ENCODE measurements at regions not wholly inside any gene's neighbourhood (a gene's known extent, or its start where the extent isn't known, plus 50 kb on each side); places are given as distances from the start of the nearest gene placed in this dataset.

GRCh38 chr13:40079721-40080120, 424.3 kb downstream of the COG6 start:
- intact Hi-C loops (cut with DNase I): no loop called here
- DNase-seq (ENCODE audit: missing footprints): no peak
- ATAC-seq: no peak

GRCh38 chr13:40080676-40081075, 425.2 kb downstream of the COG6 start:
- intact Hi-C loops (cut with DNase I): no loop called here
- ATAC-seq: no peak

GRCh38 chr13:40082639-40083038, 427.2 kb downstream of the COG6 start:
- no peak for DNase-seq (ENCODE audit: missing footprints)

More at GRCh38 chr13:40080676-40081075, 425.2 kb downstream of the COG6 start:
- no peak for DNase-seq (ENCODE audit: missing footprints)

GRCh38 chr13:40083841-40084240, 428.4 kb downstream of the COG6 start:
- ATAC-seq (no peak), DNase-seq (ENCODE audit: missing footprints) (no peak)
- intact Hi-C loops (cut with DNase I): no loop called here

More at GRCh38 chr13:40082639-40083038, 427.2 kb downstream of the COG6 start:
- intact Hi-C loops (cut with DNase I): no loop called here
- no peak for ATAC-seq

- ATAC-seq (no peak), DNase-seq (ENCODE audit: missing footprints) (no peak)
- intact Hi-C loops (cut with DNase I): no loop called here
Measured at GRCh38 chr13:40084934-40085333, 429.5 kb downstream of the COG6 start.

GRCh38 chr13:40087091-40088002, 431.9 kb downstream of the COG6 start:
- DNase-seq (ENCODE audit: missing footprints): no peak
- intact Hi-C loops (cut with DNase I): no loop called here
- no peak for ATAC-seq

- intact Hi-C loops (cut with DNase I): no loop called here
- no peak for ATAC-seq
Measured at GRCh38 chr13:40094056-40094455, 438.6 kb downstream of the COG6 start.

GRCh38 chr13:40095695-40096356, 440.4 kb downstream of the COG6 start:
- intact Hi-C loops (cut with DNase I): no loop called here
- DNase-seq (ENCODE audit: missing footprints) (no peak), ATAC-seq (no peak)

More at GRCh38 chr13:40094056-40094455, 438.6 kb downstream of the COG6 start:
- no peak for DNase-seq (ENCODE audit: missing footprints)

- ATAC-seq (no peak), DNase-seq (ENCODE audit: missing footprints) (no peak)
- intact Hi-C loops (cut with DNase I): no loop called here
Measured at GRCh38 chr13:40096357-40096901, 441.0 kb downstream of the COG6 start.

- ATAC-seq: no peak
- intact Hi-C loops (cut with DNase I): no loop called here
Measured at GRCh38 chr13:40098246-40098645, 442.8 kb downstream of the COG6 start.

GRCh38 chr13:40101708-40102359, 446.4 kb downstream of the COG6 start:
- intact Hi-C loops (cut with DNase I): no loop called here
- no peak for ATAC-seq

More at GRCh38 chr13:40098246-40098645, 442.8 kb downstream of the COG6 start:
- no peak for DNase-seq (ENCODE audit: missing footprints)

GRCh38 chr13:40102360-40102727, 446.9 kb downstream of the COG6 start:
- intact Hi-C loops (cut with DNase I): no loop called here
- DNase-seq (ENCODE audit: missing footprints): no peak
- ATAC-seq: no peak

More at GRCh38 chr13:40101708-40102359, 446.4 kb downstream of the COG6 start:
- DNase-seq (ENCODE audit: missing footprints): no peak

- intact Hi-C loops (cut with DNase I): no loop called here
- ATAC-seq (no peak), DNase-seq (ENCODE audit: missing footprints) (no peak)
Measured at GRCh38 chr13:40102854-40103253, 447.4 kb downstream of the COG6 start.

- ATAC-seq (no peak), DNase-seq (ENCODE audit: missing footprints) (no peak)
- intact Hi-C loops (cut with DNase I): no loop called here
Measured at GRCh38 chr13:40103864-40104263, 448.4 kb downstream of the COG6 start.

GRCh38 chr13:40105231-40105630, 449.8 kb downstream of the COG6 start:
- DNase-seq (ENCODE audit: missing footprints) (no peak), ATAC-seq (no peak)
- intact Hi-C loops (cut with DNase I): no loop called here

GRCh38 chr13:40109351-40109844, 453.9 kb downstream of the COG6 start:
- intact Hi-C loops (cut with DNase I): no loop called here
- DNase-seq (ENCODE audit: missing footprints) (no peak), ATAC-seq (no peak)

GRCh38 chr13:40113643-40114304, 458.3 kb downstream of the COG6 start:
- intact Hi-C loops (cut with DNase I): no loop called here

GRCh38 chr13:40114305-40114896, 458.9 kb downstream of the COG6 start:
- ATAC-seq (no peak), DNase-seq (ENCODE audit: missing footprints) (no peak)
- intact Hi-C loops (cut with DNase I): no loop called here

More at GRCh38 chr13:40113643-40114304, 458.3 kb downstream of the COG6 start:
- ATAC-seq (no peak), DNase-seq (ENCODE audit: missing footprints) (no peak)
